ENCODE measurements at regions not wholly inside any gene's neighbourhood (a gene's known extent, or its start where the extent isn't known, plus 50 kb on each side); places are given as distances from the start of the nearest gene placed in this dataset.

DNA sequence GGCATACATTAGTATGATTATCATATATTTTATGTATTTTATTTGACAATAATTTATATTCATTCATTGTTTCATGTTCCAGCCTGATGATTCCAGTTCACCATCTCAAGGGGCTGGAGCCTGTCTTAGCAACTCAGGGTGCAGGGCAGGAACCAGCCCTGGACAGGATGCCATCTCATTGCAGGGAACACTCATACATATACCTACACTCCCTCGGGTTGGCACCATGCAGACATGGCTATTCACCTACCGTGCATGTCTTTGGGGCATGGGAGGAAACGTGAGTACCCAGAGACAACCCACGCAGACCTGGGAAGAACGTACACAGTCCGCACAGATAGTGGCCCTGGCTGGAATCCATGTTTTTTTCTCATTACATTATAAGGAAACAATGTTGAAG is 151.0 kb upstream of the ZNF536 start:
- TF ChIP-seq GATA3 (IDR thresholded peaks at IDR 0.05; ENCODE audit: low read depth, low read length) (no peak), GATA2 (IDR thresholded peaks at IDR 0.05; ENCODE audit: low read depth, low read length) (no peak)

GRCh38 chr19:30222428-30222873 is 149.7 kb upstream of the ZNF536 start:
- TF ChIP-seq GATA2 (IDR thresholded peaks at IDR 0.05; ENCODE audit: low read depth, low read length) (no peak), GATA3 (IDR thresholded peaks at IDR 0.05; ENCODE audit: low read depth, low read length) (no peak)

- TF ChIP-seq GATA2 (IDR thresholded peaks at IDR 0.05; ENCODE audit: low read depth, low read length) (no peak), GATA3 (IDR thresholded peaks at IDR 0.05; ENCODE audit: low read depth, low read length) (no peak)
Measured at GRCh38 chr19:30222992-30223865, 149.0 kb upstream of the ZNF536 start.

DNA sequence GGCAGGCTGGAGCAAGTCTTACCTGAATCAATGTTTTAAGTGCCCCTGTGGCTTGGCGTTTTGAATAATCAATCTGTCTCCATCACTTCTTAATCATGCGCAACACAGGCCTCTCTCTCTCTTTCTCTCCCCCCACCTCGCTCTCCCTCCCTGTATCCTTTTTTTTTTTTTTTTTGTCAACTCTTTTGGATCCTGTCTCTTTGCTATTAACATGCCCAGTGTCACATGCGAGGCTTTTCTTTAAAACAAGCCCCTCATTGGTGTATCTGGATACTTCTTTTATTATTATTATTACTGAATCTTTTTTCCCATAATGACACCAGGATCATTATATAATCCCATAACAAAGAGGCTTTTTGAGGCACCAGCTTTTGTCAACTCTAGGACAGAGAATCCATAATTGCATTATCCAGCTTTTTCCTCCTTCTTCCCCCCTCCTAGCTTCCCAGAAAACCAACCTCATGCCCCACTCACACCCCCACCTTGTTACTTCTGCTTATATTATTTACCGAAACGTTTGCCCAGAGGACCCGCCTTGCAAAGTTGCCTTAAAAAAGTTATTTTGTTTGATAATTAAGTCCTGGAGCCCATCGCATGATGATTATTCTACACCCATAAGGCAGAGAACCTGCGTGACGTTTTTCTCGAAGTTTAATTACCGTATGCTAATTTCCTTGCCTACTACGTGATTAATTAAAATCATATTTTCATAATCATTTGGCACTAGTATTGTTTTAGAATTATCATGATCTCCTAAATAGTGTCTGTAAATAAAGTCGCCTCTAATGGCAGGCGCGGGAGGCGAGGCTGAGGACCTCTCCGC is 148.1 kb upstream of the ZNF536 start:
- no peak for TF ChIP-seq GATA3 (IDR thresholded peaks at IDR 0.05; ENCODE audit: low read depth, low read length)
- no peak for TF ChIP-seq GATA2 (IDR thresholded peaks at IDR 0.05; ENCODE audit: low read depth, low read length)

DNA sequence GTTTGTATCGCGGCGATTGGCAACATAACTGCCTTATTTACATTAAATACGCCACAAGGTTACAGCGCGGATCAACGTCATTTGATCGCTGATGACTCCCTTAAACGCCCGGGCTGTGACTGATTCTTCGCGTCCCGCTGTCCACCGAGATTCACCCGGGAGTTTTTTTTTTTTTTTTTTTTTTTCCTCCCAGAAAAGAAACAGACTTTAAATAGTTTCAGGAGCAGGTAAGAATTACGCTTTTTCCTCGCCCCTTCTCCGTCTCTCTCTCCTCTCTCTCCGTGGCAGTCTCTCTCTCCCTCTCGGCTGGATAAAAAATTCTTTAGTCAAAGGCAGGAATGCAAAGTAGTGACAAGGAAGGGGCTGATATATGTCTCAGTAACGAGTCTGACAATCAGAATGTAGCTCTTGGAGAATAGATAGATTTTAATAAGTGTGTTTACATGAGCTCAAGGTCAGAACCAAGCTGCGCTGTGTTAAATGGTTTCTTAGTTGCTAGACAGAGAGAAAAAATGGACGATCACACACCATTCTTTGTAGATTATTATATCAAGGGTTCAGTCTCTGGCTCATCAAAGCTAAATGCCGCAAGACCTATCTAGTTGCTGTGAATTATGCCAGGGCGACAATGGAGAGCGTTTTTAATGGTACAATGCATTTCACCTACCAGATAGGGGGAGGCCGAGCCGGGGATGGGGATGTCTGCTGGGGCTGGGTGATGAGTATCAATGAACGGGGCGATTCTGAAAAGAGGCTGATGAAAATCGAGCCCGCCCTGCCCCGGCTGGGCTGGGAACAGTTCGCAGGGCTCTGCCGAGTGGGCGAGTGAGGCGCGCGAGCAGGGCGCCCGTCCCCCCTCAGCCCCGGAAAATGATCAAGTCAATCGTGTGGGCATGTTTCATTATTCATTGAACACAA is 147.2 kb upstream of the ZNF536 start:
- no peak for TF ChIP-seq GATA3 (IDR thresholded peaks at IDR 0.05; ENCODE audit: low read depth, low read length)
- TF ChIP-seq GATA2 (IDR thresholded peaks at IDR 0.05; ENCODE audit: low read depth, low read length) = peak; percentile 38; the same call in 1 of the 2 replicates

- no peak for TF ChIP-seq GATA3 (IDR thresholded peaks at IDR 0.05; ENCODE audit: low read depth, low read length)
- TF ChIP-seq GATA2 (IDR thresholded peaks at IDR 0.05; ENCODE audit: low read depth, low read length) = no peak
Measured at GRCh38 chr19:30225676-30226463, 146.3 kb upstream of the ZNF536 start.

DNA sequence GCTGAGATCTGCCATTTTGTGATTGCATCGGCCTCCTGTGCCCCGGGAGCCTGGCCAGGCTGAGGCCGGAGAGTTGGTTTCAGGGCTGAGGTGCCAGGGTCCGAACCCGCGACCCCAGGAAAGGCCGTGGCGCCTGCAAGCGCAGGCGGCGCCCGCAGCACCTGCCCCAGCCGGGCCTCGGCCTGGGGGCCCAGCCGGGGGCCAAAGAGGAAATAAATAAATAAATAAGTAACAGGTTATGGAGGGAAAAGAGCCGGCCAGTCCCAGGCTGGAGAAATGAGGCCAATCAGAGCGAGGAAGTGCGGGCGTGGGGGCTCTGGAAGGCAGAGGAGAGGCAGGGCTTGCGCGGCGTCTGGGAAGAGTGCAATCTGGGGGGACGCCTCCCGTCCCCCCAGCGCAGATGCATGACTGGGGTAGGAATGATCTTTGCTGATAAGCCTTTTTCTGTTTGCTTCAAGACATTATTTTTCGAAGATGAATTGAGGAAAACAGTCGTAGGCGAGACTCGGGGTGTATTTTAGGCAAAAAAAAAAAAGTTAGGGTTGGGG is 145.6 kb upstream of the ZNF536 start:
- TF ChIP-seq GATA2 (IDR thresholded peaks at IDR 0.05; ENCODE audit: low read depth, low read length) (peak; percentile 43), GATA3 (IDR thresholded peaks at IDR 0.05; ENCODE audit: low read depth, low read length) (no peak)

GRCh38 chr19:30227012-30227621 is 145.1 kb upstream of the ZNF536 start:
- TF ChIP-seq GATA2 (IDR thresholded peaks at IDR 0.05; ENCODE audit: low read depth, low read length) (no peak), GATA3 (IDR thresholded peaks at IDR 0.05; ENCODE audit: low read depth, low read length) (no peak)

DNA sequence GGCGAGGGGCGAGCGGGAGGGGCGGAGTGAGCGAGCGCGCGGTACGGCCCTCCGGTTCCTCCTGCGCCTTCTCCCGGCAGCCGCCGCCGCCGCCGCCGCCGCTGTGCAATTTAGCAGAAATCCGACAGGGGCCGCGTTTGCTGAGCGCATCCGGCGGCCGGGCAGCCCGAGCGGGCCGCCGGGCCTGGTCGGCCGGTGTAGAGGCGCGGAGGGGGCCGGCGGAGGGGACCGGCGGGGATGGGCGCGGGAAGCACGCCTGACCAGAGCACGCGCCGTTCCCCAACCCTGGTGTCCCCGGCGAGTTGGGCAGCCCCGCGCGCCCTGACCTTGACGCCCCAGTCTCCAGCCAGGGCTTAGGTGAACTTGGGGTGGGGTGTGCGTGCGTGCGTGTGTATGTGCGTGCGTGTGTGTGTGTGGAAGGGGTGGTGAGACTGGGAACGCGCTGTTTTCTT is 144.5 kb upstream of the ZNF536 start:
- no peak for TF ChIP-seq GATA2 (IDR thresholded peaks at IDR 0.05; ENCODE audit: low read depth, low read length)
- TF ChIP-seq GATA3 (IDR thresholded peaks at IDR 0.05; ENCODE audit: low read depth, low read length) = no peak

GRCh38 chr19:30228113-30228834 is 143.9 kb upstream of the ZNF536 start:
- TF ChIP-seq GATA3 (IDR thresholded peaks at IDR 0.05; ENCODE audit: low read depth, low read length) = no peak
- no peak for TF ChIP-seq GATA2 (IDR thresholded peaks at IDR 0.05; ENCODE audit: low read depth, low read length)

DNA sequence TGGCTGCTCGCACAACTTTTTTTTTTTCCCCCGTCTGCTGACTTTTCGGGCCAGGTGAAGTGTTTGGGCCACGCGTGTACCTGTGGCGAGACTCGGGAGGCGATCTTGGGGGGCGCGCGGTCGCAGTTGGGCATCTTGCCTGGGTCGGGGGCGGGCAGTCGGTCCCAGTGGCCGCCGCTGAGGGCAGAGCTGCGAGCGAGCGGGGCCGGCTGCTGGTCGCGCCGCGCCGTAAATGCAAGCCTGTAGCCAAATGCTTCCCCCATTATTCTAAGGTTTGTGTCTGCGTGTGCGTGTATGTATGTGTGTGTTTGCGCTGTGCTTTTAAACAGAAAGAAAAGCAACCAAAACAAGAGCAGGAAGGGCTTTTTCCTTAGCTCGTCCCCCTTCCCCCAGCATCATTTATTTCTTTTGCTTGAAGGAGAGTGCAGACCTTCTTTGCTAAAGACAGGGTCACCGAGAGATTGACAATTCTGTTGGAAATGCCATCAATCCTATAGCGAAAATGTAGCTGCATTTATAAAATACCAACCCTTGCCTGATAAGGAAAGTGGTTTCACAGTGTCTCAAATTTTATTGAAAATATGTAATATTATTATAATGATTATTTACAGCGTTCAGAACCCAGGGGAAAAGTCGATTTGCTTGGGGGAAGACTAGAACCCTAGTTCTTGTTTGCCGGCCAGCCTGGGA is 143.2 kb upstream of the ZNF536 start:
- no peak for TF ChIP-seq GATA3 (IDR thresholded peaks at IDR 0.05; ENCODE audit: low read depth, low read length)
- no peak for TF ChIP-seq GATA2 (IDR thresholded peaks at IDR 0.05; ENCODE audit: low read depth, low read length)

Measured in SH-SY5Y (cell line).